HAP-1 (cell line): ENCODE measurements at regions not wholly inside any gene's neighbourhood (a gene's known extent, or its start where the extent isn't known, plus 50 kb on each side); places are given as distances from the start of the nearest gene placed in this dataset.

Experiments used
- DNase-seq, 2 experiments: peaks; one replicate each; pipeline ENCODE4 v3.0.0-alpha.2; 2016 to 2020; ENCODE audit warnings: low spot score in 2 of 2
- H3K27me3 ChIP-seq: fragments of 250-450 bp; sonication (Bioruptor Pico); 2 replicates; pipeline ENCODE4 v1.5.1; 2020; ENCODE audit warnings: low read depth, mild to moderate bottlenecking, moderate library complexity
- H3K36me3 ChIP-seq: fragments of 250-450 bp; sonication (Bioruptor Pico); replicated peaks from 2 replicates; pipeline ENCODE4 v1.5.1; 2020; ENCODE audit warnings: mild to moderate bottlenecking
- H3K4me1 ChIP-seq: fragments of 250-450 bp; sonication (Bioruptor Pico); 2 replicates; pipeline ENCODE4 v1.5.1; 2020; ENCODE audit warnings: mild to moderate bottlenecking
- H3K4me3 ChIP-seq: fragments of 250-450 bp; sonication (Bioruptor Pico); 2 replicates; pipeline ENCODE4 v1.5.1; 2020; ENCODE audit warnings: mild to moderate bottlenecking, moderate library complexity
- H3K9me3 ChIP-seq: fragments of 250-450 bp; sonication (Bioruptor Pico); 2 replicates; pipeline ENCODE4 v1.5.1; 2020; ENCODE audit warnings: mild to moderate bottlenecking, moderate library complexity
- in situ Hi-C: fragments of 300-500 bp; cut with MboI; formaldehyde crosslinking; loops from 3 replicates; pipeline ENCODE4 v1.14.3; 2020; ENCODE audit warnings: low sequenced_read_pairs, inconsistent platforms, mixed read lengths

- in situ Hi-C loops, result no loop called here
- H3K27me3 ChIP-seq, result peaks cover 31% of the 10 kb centered on the region
Measured at GRCh38 chr17:77640252-77640651, 318.3 kb upstream of the TNRC6C start.

GRCh38 chr17:77640916-77641605, 317.4 kb upstream of the TNRC6C start:
- H3K4me3 ChIP-seq, result no peak overlapping the region
- DNase-seq, result no peak
- in situ Hi-C loops, result no loop called here
- no peaks in the 10 kb centered on the region for H3K36me3 ChIP-seq
- H3K9me3 ChIP-seq, result no peaks in the 10 kb centered on the region
- H3K4me1 ChIP-seq, result no peaks in the 10 kb centered on the region
- peaks cover 31% of the 10 kb centered on the region for H3K27me3 ChIP-seq

More at GRCh38 chr17:77640252-77640651, 318.3 kb upstream of the TNRC6C start:
- H3K9me3 ChIP-seq, result no peaks in the 10 kb centered on the region
- no peaks in the 10 kb centered on the region for H3K4me1 ChIP-seq
- DNase-seq, result no peak
- no peaks in the 10 kb centered on the region for H3K36me3 ChIP-seq
- no peak overlapping the region for H3K4me3 ChIP-seq

- H3K27me3 ChIP-seq, result peaks cover 31% of the 10 kb centered on the region
Measured at GRCh38 chr17:77641718-77642117, 316.8 kb upstream of the TNRC6C start.

GRCh38 chr17:77644181-77645071, 314.1 kb upstream of the TNRC6C start:
- Histone ChIP-seq H3K4me1 (no peaks in the 10 kb centered on the region), H3K9me3 (no peaks in the 10 kb centered on the region), H3K36me3 (no peaks in the 10 kb centered on the region), H3K4me3 (no peak overlapping the region), H3K27me3 (peaks cover 17% of the 10 kb centered on the region)
- DNase-seq, result no peak
- in situ Hi-C loops, result no loop called here

More at GRCh38 chr17:77641718-77642117, 316.8 kb upstream of the TNRC6C start:
- no peaks in the 10 kb centered on the region for H3K4me1 ChIP-seq
- DNase-seq, result no peak
- no peaks in the 10 kb centered on the region for H3K36me3 ChIP-seq
- H3K4me3 ChIP-seq, result no peak overlapping the region
- in situ Hi-C loops, result no loop called here
- no peaks in the 10 kb centered on the region for H3K9me3 ChIP-seq

- H3K27me3 ChIP-seq, result peaks cover 12% of the 10 kb centered on the region
- no peak overlapping the region for H3K4me3 ChIP-seq
- no peak for DNase-seq
- H3K4me1 ChIP-seq, result no peaks in the 10 kb centered on the region
- H3K9me3 ChIP-seq, result no peaks in the 10 kb centered on the region
- in situ Hi-C loops, result no loop called here
- no peaks in the 10 kb centered on the region for H3K36me3 ChIP-seq
Measured at GRCh38 chr17:77645072-77646045, 313.1 kb upstream of the TNRC6C start.

GRCh38 chr17:77646046-77646430, 312.5 kb upstream of the TNRC6C start:
- Histone ChIP-seq H3K4me3 (no peak overlapping the region), H3K9me3 (no peaks in the 10 kb centered on the region), H3K4me1 (no peaks in the 10 kb centered on the region), H3K27me3 (peaks cover 7% of the 10 kb centered on the region; the same call in 1 of the 2 replicates), H3K36me3 (no peaks in the 10 kb centered on the region)
- in situ Hi-C loops, result no loop called here
- DNase-seq, result no peak

- Histone ChIP-seq H3K9me3 (no peaks in the 10 kb centered on the region), H3K4me3 (no peak overlapping the region), H3K36me3 (no peaks in the 10 kb centered on the region), H3K27me3 (no peaks in the 10 kb centered on the region; the same call in 1 of the 2 replicates), H3K4me1 (no peaks in the 10 kb centered on the region)
- DNase-seq, result no peak
- in situ Hi-C loops, result no loop called here
Measured at GRCh38 chr17:77647531-77647930, 311.0 kb upstream of the TNRC6C start.

GRCh38 chr17:77649717-77650211, 308.7 kb upstream of the TNRC6C start:
- no peak for DNase-seq
- no peaks in the 10 kb centered on the region for H3K9me3 ChIP-seq

GRCh38 chr17:77651988-77652387, 306.5 kb upstream of the TNRC6C start:
- peak; percentile 29 to 36 for DNase-seq
- H3K4me1 ChIP-seq, result no peaks in the 10 kb centered on the region
- no peaks in the 10 kb centered on the region for H3K36me3 ChIP-seq
- H3K9me3 ChIP-seq, result no peaks in the 10 kb centered on the region
- no peak overlapping the region for H3K4me3 ChIP-seq
- in situ Hi-C loops, result no loop called here
- peaks cover 9% of the 10 kb centered on the region; the same call in 1 of the 2 replicates for H3K27me3 ChIP-seq

More at GRCh38 chr17:77649717-77650211, 308.7 kb upstream of the TNRC6C start:
- in situ Hi-C loops, result no loop called here
- Histone ChIP-seq H3K36me3 (no peaks in the 10 kb centered on the region), H3K4me3 (no peak overlapping the region), H3K27me3 (no peaks in the 10 kb centered on the region), H3K4me1 (no peaks in the 10 kb centered on the region)

GRCh38 chr17:77654296-77654695, 304.2 kb upstream of the TNRC6C start:
- H3K36me3 ChIP-seq, result no peaks in the 10 kb centered on the region
- in situ Hi-C loops, result no loop called here
- no peaks in the 10 kb centered on the region for H3K4me1 ChIP-seq
- no peak for DNase-seq
- peaks cover 23% of the 10 kb centered on the region for H3K27me3 ChIP-seq
- H3K4me3 ChIP-seq, result no peak overlapping the region
- no peaks in the 10 kb centered on the region for H3K9me3 ChIP-seq

GRCh38 chr17:77654850-77655249, 303.7 kb upstream of the TNRC6C start:
- DNase-seq, result no peak
- Histone ChIP-seq H3K4me3 (no peak overlapping the region), H3K9me3 (no peaks in the 10 kb centered on the region), H3K4me1 (no peaks in the 10 kb centered on the region), H3K27me3 (peaks cover 23% of the 10 kb centered on the region), H3K36me3 (no peaks in the 10 kb centered on the region)
- in situ Hi-C loops, result no loop called here

- Histone ChIP-seq H3K27me3 (peaks cover 23% of the 10 kb centered on the region), H3K4me1 (no peaks in the 10 kb centered on the region), H3K36me3 (no peaks in the 10 kb centered on the region), H3K4me3 (no peak overlapping the region), H3K9me3 (no peaks in the 10 kb centered on the region)
- in situ Hi-C loops, result no loop called here
- DNase-seq, result no peak
Measured at GRCh38 chr17:77656054-77656453, 302.4 kb upstream of the TNRC6C start.

- in situ Hi-C loops, result no loop called here
- H3K9me3 ChIP-seq, result no peaks in the 10 kb centered on the region
- no peak for DNase-seq
- H3K27me3 ChIP-seq, result peaks cover 23% of the 10 kb centered on the region
- H3K36me3 ChIP-seq, result no peaks in the 10 kb centered on the region
- no peak overlapping the region for H3K4me3 ChIP-seq
- H3K4me1 ChIP-seq, result no peaks in the 10 kb centered on the region
Measured at GRCh38 chr17:77657839-77658238, 300.7 kb upstream of the TNRC6C start.
